SU-DHL-6 (cell line): ENCODE measurements at regions not wholly inside any gene's neighbourhood (a gene's known extent, or its start where the extent isn't known, plus 50 kb on each side); places are given as distances from the start of the nearest gene placed in this dataset.

Experiments
- H2AFZ ChIP-seq: fragments of 200-600 bp; sonication (generic); 2 replicates; pipeline ENCODE4 v1.6.1; 2014; ENCODE audit warnings: low read depth, mild to moderate bottlenecking, moderate library complexity, mixed read lengths, antibody characterized with exemption, low read length; ENCODE audit not compliant: severe bottlenecking
- H3F3A ChIP-seq: fragments of 200-600 bp; shearing (Covaris generic); 2 replicates; pipeline ENCODE4 v1.6.0; 2016; ENCODE audit warnings: antibody characterized with exemption, mild to moderate bottlenecking; ENCODE audit not compliant: insufficient read depth
- H3K27ac ChIP-seq: fragments of 200-600 bp; sonication (generic); 2 replicates; pipeline ENCODE4 v1.5.1; 2016; ENCODE audit warnings: low read depth, mild to moderate bottlenecking, low read length, moderate library complexity, mixed read lengths
- H3K27me3 ChIP-seq: fragments of 200-600 bp; sonication (generic), shearing (Covaris generic); 2 replicates; pipeline ENCODE4 v1.6.0; 2014; ENCODE audit warnings: mild to moderate bottlenecking, low read length
- H3K36me3 ChIP-seq: fragments of 200-600 bp; sonication (generic); 2 replicates; pipeline ENCODE4 v1.6.1; 2014; ENCODE audit warnings: mild to moderate bottlenecking, low read length, mixed read lengths
- H3K4me2 ChIP-seq: fragments of 300-600, 200-600 bp; shearing (Covaris generic), sonication (generic); 2 replicates; pipeline ENCODE4 v1.6.0; 2014; ENCODE audit warnings: low read length, low read depth, mild to moderate bottlenecking; ENCODE audit not compliant: poor library complexity, severe bottlenecking
- H3K4me3 ChIP-seq: fragments of 200-600 bp; sonication (generic); 2 replicates; pipeline ENCODE4 v1.5.1; 2014; ENCODE audit warnings: antibody characterized with exemption, low read length, mild to moderate bottlenecking, mixed read lengths; ENCODE audit not compliant: insufficient read depth, poor library complexity, severe bottlenecking
- H3K79me2 ChIP-seq: fragments of 200-600 bp; sonication (generic); 2 replicates; pipeline ENCODE4 v1.6.1; 2014; ENCODE audit warnings: mild to moderate bottlenecking, low read length, moderate library complexity; ENCODE audit not compliant: insufficient read depth
- H3K9ac ChIP-seq: fragments of 200-600 bp; sonication (generic); 2 replicates; pipeline ENCODE4 v1.7.0; 2014; ENCODE audit warnings: mild to moderate bottlenecking, low read length
- H3K9me2 ChIP-seq: fragments of 200-600 bp; sonication (generic); replicated peaks from 2 replicates; pipeline ENCODE4 v1.6.1; 2014; ENCODE audit warnings: low read length; ENCODE audit not compliant: insufficient read depth
- H3K9me3 ChIP-seq: fragments of 200-600 bp; sonication (generic); 2 replicates; pipeline ENCODE4 v1.6.1; 2014; ENCODE audit warnings: low read length, mixed read lengths; ENCODE audit not compliant: insufficient read depth
- H4K20me1 ChIP-seq: fragments of 200-600 bp; sonication (generic); 2 replicates; pipeline ENCODE4 v1.6.1; 2014; ENCODE audit warnings: low read depth, mild to moderate bottlenecking, antibody characterized with exemption, low read length, moderate library complexity, mixed read lengths
- EZH2phosphoT487 ChIP-seq: fragments of 200-600 bp; sonication (generic), shearing (Covaris generic); conservative IDR thresholded peaks from 2 replicates; pipeline ENCODE4 v1.6.1; 2018; ENCODE audit warnings: mild to moderate bottlenecking, antibody characterized with exemption, low read length, moderate library complexity, mixed read lengths
- TF ChIP-seq, protein P1 (sequence below): fragments of 200-600 bp; sonication (generic); IDR thresholded peaks from one replicate; pipeline ENCODE4 v1.5.1; 2017; ENCODE audit warnings: antibody characterized with exemption, mild to moderate bottlenecking, low read length, moderate library complexity; ENCODE audit not compliant: insufficient read depth, poor library complexity, severe bottlenecking

DNA sequence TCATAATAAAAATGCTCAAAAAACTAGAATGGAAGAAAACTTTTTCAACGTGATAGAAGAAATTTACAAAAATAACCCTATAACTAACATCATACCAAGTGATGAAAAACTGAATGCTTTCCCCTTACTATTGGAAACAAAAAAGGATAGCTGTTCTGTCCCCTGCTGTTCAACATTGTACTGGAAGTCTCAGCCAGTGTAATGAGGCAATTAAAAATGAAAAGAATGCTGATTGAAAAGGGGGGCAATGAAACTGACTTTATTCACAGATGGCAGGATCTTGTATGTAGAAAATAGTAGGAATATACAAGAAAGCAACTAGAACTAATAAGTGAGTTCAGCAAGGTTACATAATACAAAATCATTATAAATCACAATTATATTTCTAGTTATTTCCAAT lies 337.9 kb upstream of the KITLG start:
- H3F3A ChIP-seq, result no peaks in the 10 kb centered on the region
- no peak overlapping the region for H3K4me2 ChIP-seq
- no peak overlapping the region for H3K27ac ChIP-seq
- H3K9me3 ChIP-seq, result no peaks in the 10 kb centered on the region
- no peaks in the 10 kb centered on the region for H3K9me2 ChIP-seq
- no peak overlapping the region for H3K4me3 ChIP-seq
- H2AFZ ChIP-seq, result no peak overlapping the region
- no peaks in the 10 kb centered on the region for H3K36me3 ChIP-seq
- no peak overlapping the region for H3K9ac ChIP-seq
- no peaks in the 10 kb centered on the region for H3K79me2 ChIP-seq
- H3K27me3 ChIP-seq, result no peaks in the 10 kb centered on the region
- TF ChIP-seq, protein P1, sequence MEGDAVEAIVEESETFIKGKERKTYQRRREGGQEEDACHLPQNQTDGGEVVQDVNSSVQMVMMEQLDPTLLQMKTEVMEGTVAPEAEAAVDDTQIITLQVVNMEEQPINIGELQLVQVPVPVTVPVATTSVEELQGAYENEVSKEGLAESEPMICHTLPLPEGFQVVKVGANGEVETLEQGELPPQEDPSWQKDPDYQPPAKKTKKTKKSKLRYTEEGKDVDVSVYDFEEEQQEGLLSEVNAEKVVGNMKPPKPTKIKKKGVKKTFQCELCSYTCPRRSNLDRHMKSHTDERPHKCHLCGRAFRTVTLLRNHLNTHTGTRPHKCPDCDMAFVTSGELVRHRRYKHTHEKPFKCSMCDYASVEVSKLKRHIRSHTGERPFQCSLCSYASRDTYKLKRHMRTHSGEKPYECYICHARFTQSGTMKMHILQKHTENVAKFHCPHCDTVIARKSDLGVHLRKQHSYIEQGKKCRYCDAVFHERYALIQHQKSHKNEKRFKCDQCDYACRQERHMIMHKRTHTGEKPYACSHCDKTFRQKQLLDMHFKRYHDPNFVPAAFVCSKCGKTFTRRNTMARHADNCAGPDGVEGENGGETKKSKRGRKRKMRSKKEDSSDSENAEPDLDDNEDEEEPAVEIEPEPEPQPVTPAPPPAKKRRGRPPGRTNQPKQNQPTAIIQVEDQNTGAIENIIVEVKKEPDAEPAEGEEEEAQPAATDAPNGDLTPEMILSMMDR, result no peak
- no peak for TF ChIP-seq EZH2phosphoT487
- H4K20me1 ChIP-seq, result no peaks in the 10 kb centered on the region

DNA sequence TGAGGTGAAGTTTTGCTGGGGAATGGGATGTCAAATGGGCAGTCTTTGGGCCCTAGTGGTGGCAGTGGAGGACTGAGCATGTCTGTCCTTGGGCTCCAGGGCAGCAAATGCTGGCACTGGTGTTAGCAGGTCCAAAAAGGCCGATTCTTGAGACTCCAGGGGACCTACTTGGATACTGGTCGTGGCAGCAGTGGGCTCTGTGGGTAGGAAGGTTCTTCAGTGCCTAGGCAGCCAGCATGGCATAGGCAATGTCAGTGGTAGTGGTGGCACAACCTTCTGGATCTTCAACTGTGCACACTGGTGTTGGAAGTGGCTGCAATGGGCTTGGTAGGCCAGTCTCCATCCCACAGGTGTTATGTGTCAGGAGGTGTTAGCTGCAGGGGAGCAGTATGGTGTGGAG lies 334.7 kb upstream of the KITLG start:
- no peak for TF ChIP-seq EZH2phosphoT487
- TF ChIP-seq, protein P1, result no peak
- Histone ChIP-seq H3K9me2 (no peaks in the 10 kb centered on the region), H4K20me1 (no peaks in the 10 kb centered on the region), H2AFZ (no peak overlapping the region), H3K9me3 (no peaks in the 10 kb centered on the region), H3K27ac (no peak overlapping the region), H3F3A (no peaks in the 10 kb centered on the region), H3K9ac (no peak overlapping the region), H3K36me3 (no peaks in the 10 kb centered on the region), H3K4me3 (no peak overlapping the region), H3K4me2 (no peak overlapping the region), H3K79me2 (no peaks in the 10 kb centered on the region), H3K27me3 (no peaks in the 10 kb centered on the region)

DNA sequence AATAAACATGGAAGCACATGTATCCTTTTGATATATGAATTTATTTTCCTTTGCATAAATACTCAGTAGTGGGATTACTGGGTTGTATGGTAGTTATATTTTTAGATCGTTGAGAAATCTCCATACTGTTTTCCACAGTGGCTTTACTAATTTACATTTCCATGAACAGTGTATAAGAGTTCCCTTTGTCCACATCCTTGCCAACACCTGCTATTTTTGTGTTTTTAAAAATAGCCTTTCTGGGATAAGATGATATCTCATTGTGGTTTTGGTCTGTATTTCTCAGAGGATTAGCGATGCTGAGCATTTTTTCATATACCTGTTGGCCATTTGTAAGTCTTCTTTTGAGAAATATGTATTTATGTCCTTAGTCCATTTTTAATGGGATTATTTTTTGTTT lies 329.2 kb upstream of the KITLG start:
- Histone ChIP-seq H3F3A (no peaks in the 10 kb centered on the region), H3K9me3 (no peaks in the 10 kb centered on the region), H3K9ac (no peak overlapping the region), H2AFZ (no peak overlapping the region), H3K79me2 (no peaks in the 10 kb centered on the region), H3K9me2 (no peaks in the 10 kb centered on the region), H3K36me3 (no peaks in the 10 kb centered on the region), H3K4me3 (no peak overlapping the region), H3K27me3 (no peaks in the 10 kb centered on the region), H4K20me1 (no peaks in the 10 kb centered on the region), H3K4me2 (no peak overlapping the region), H3K27ac (no peak overlapping the region)
- no peak for TF ChIP-seq EZH2phosphoT487
- TF ChIP-seq, protein P1, result no peak

DNA sequence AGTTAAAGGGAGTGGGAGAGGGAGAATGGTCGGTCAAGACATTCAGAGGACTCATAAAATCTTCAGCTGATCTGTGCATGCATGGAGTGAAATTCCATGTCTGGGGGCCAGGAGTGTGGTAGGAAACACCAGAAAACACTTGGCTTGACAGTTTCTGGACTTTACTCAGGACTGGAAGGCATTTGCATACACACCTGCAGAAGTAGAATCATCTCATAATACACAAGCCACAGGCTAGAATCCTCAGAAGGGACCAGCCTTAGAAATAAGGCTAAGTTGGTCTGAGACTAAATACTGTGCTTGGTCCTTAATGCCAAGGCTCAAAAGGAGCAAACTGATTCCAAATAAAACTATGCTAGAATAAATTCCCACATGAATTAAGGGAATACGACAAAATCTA lies 328.1 kb upstream of the KITLG start:
- no peak overlapping the region for H3K9ac ChIP-seq
- no peak overlapping the region for H2AFZ ChIP-seq
- TF ChIP-seq EZH2phosphoT487, result no peak
- TF ChIP-seq, protein P1, result no peak
- H3K36me3 ChIP-seq, result no peaks in the 10 kb centered on the region
- H4K20me1 ChIP-seq, result no peaks in the 10 kb centered on the region
- no peaks in the 10 kb centered on the region for H3K79me2 ChIP-seq
- H3K4me2 ChIP-seq, result no peak overlapping the region
- no peaks in the 10 kb centered on the region for H3K9me3 ChIP-seq
- no peak overlapping the region for H3K27ac ChIP-seq
- no peaks in the 10 kb centered on the region for H3F3A ChIP-seq
- no peaks in the 10 kb centered on the region for H3K27me3 ChIP-seq
- H3K9me2 ChIP-seq, result no peaks in the 10 kb centered on the region
- no peak overlapping the region for H3K4me3 ChIP-seq
